ENCODE measurements at regions not wholly inside any gene's neighbourhood (a gene's known extent, or its start where the extent isn't known, plus 50 kb on each side); places are given as distances from the start of the nearest gene placed in this dataset.

GRCh38 chr2:39897273-39897672 lies 118.2 kb upstream of the THUMPD2 start (continued):
- no peak for TF ChIP-seq E2F5 (CRISPR knock-in tag; IDR thresholded peaks at IDR 0.05)
- no peak for TF ChIP-seq ARID4B (CRISPR knock-in tag; IDR thresholded peaks at IDR 0.05; ENCODE audit: borderline replicate concordance)

GRCh38 chr2:39894082-39894481 lies 115.0 kb upstream of the THUMPD2 start:
- DNase-seq (ENCODE audit: low spot score) (no peak), ATAC-seq (no peak)
- Mint-ChIP-seq H3K4me1 (no peaks in the 10 kb centered on the region), H3K36me3 (peaks cover 3% of the 10 kb centered on the region), H3K27ac (no peak overlapping the region), H3K4me3 (no peak overlapping the region), H3K27me3 (ENCODE audit: low read depth) (no peaks in the 10 kb centered on the region), H3K9me3 (peaks cover 8% of the 10 kb centered on the region)
- TF ChIP-seq FOXP1 (CRISPR knock-in tag; IDR thresholded peaks at IDR 0.05; ENCODE audit: borderline replicate concordance) (no peak), ESRRA (CRISPR knock-in tag; IDR thresholded peaks at IDR 0.05; ENCODE audit: borderline replicate concordance) (no peak), MLX (CRISPR knock-in tag; IDR thresholded peaks at IDR 0.05) (no peak), ERG (CRISPR knock-in tag; IDR thresholded peaks at IDR 0.05) (no peak), HMGXB4 (CRISPR knock-in tag; IDR thresholded peaks at IDR 0.05) (no peak), IRF2 (CRISPR knock-in tag; IDR thresholded peaks at IDR 0.05; ENCODE audit: borderline replicate concordance, low read depth) (no peak), SP1 (CRISPR knock-in tag; conservative IDR thresholded peaks at IDR 0.05) (no peak), STAT6 (CRISPR knock-in tag; conservative IDR thresholded peaks at IDR 0.05; ENCODE audit: low read depth) (no peak), GABPB1 (CRISPR knock-in tag; IDR thresholded peaks at IDR 0.05) (no peak), ZNF121 (CRISPR knock-in tag; IDR thresholded peaks at IDR 0.05) (no peak)
- CTCF ChIA-PET, result interaction anchor here (0.8 kb wide), 1 partner anchor 19 kb away, joined by 5 read pairs; no protein-coding TSS in a partner anchor
- POLR2A ChIA-PET, result no interaction called here

Measured in WTC11 (cell line).